ENCODE measurements at regions not wholly inside any gene's neighbourhood (a gene's known extent, or its start where the extent isn't known, plus 50 kb on each side); places are given as distances from the start of the nearest gene placed in this dataset.

GRCh38 chr5:30693326-30693725 lies 500.2 kb upstream of the CDH6 start:
- TF ChIP-seq CTCF (IDR thresholded peaks at IDR 0.05) (no peak), POLR2A (IDR thresholded peaks at IDR 0.05; ENCODE audit: low read depth) (no peak), EP300 (IDR thresholded peaks at IDR 0.05) (no peak)
